PC-3 (cell line): ENCODE measurements at regions not wholly inside any gene's neighbourhood (a gene's known extent, or its start where the extent isn't known, plus 50 kb on each side); places are given as distances from the start of the nearest gene placed in this dataset.

ENCODE experiments used
- ATAC-seq: fragments of 200-7000 bp; cut with Tn5 transposase; 2 replicates; pipeline ENCODE4 v1.9.1; 2020; ENCODE audit warnings: mild to moderate bottlenecking, moderate library complexity
- BruUV-seq: library from RNA; stranded (reverse); fragments of 400-500 nt; replicated peaks from 2 replicates; lab custom pipeline; 2021; lab: Mats Ljungman, UMichigan
- CTCF ChIA-PET: fragments of 300-600 bp; sonication (Branson Sonifier 250); formaldehyde crosslinking; loops from one replicate; lab custom pipeline; 2022; ENCODE audit warnings: antibody characterized with exemption; lab: Charles Lee
- POLR2A ChIA-PET: fragments of 300-600 bp; sonication (Branson Sonifier 250); formaldehyde crosslinking; loops from one replicate; lab custom pipeline; 2022; ENCODE audit warnings: antibody characterized with exemption; ENCODE audit not compliant: unreplicated experiment; lab: Charles Lee
- DNase-seq: peaks from one replicate; pipeline ENCODE4 v3.0.0-alpha.2; 2015
- H2AFZ ChIP-seq: fragments of 300-600 bp; sonication (generic); 2 replicates; pipeline ENCODE4 v1.6.0; 2016; ENCODE audit warnings: antibody characterized with exemption, low read length
- H3F3A ChIP-seq: fragments of 300-600 bp; sonication (generic); one replicate; pipeline ENCODE4 v1.6.0; 2017; ENCODE audit warnings: antibody characterized with exemption, low read length, control low read depth, mild to moderate bottlenecking; ENCODE audit not compliant: unreplicated experiment
- H3K27ac ChIP-seq: fragments of 300-600 bp; sonication (generic); 2 replicates; pipeline ENCODE4 v1.5.1; 2016; ENCODE audit warnings: mild to moderate bottlenecking, low read length
- H3K27me3 ChIP-seq: fragments of 300-600 bp; sonication (generic); 2 replicates; pipeline ENCODE4 v1.6.1; 2016; ENCODE audit warnings: low read length, mixed read lengths
- H3K36me3 ChIP-seq: fragments of 300-600 bp; sonication (generic); 2 replicates; pipeline ENCODE4 v1.6.1; 2016; ENCODE audit warnings: low read depth, mixed run types, low read length, mixed read lengths
- H3K4me1 ChIP-seq: fragments of 300-600 bp; sonication (generic); 2 replicates; pipeline ENCODE4 v1.5.1; 2016; ENCODE audit warnings: low read length; ENCODE audit not compliant: insufficient read depth
- H3K4me2 ChIP-seq: fragments of 300-600 bp; sonication (generic); 2 replicates; pipeline ENCODE4 v1.6.0; 2016; ENCODE audit warnings: low read length
- H3K4me3 ChIP-seq: fragments of 300-600 bp; sonication (generic); 2 replicates; pipeline ENCODE4 v1.5.1; 2016; ENCODE audit warnings: mild to moderate bottlenecking, low read length, mixed read lengths
- H3K79me2 ChIP-seq: fragments of 300-600 bp; sonication (generic); 2 replicates; pipeline ENCODE4 v1.6.1; 2017; ENCODE audit warnings: low read length, mixed read lengths
- H3K9ac ChIP-seq: fragments of 300-600 bp; sonication (generic); 2 replicates; pipeline ENCODE4 v1.6.0; 2016; ENCODE audit warnings: mild to moderate bottlenecking, low read length
- H3K9me2 ChIP-seq: fragments of 300-600 bp; sonication (generic); replicated peaks from 2 replicates; pipeline ENCODE4 v1.6.1; 2016; ENCODE audit warnings: mixed run types, low read length, mixed read lengths
- H3K9me3 ChIP-seq: fragments of 300-600 bp; sonication (generic); 2 replicates; pipeline ENCODE4 v1.6.1; 2016; ENCODE audit warnings: low read length, mixed read lengths
- H4K20me1 ChIP-seq: fragments of 300-600 bp; sonication (generic); 2 replicates; pipeline ENCODE4 v1.6.1; 2016; ENCODE audit warnings: low read length, mixed read lengths
- CTCF ChIP-seq: fragments of 300-600 bp; sonication (generic); conservative IDR thresholded peaks from 2 replicates; pipeline ENCODE4 v1.5.1; 2017; ENCODE audit warnings: antibody characterized with exemption, low read depth, mild to moderate bottlenecking, low read length
- EZH2 ChIP-seq: fragments of 300-600 bp; sonication (generic); IDR thresholded peaks from one replicate; pipeline ENCODE4 v1.6.1; 2017; ENCODE audit warnings: antibody characterized with exemption, mild to moderate bottlenecking, low read length; ENCODE audit not compliant: unreplicated experiment
- EZH2phosphoT487 ChIP-seq: fragments of 300-600 bp; sonication (generic); IDR thresholded peaks from 2 replicates; pipeline ENCODE4 v1.6.1; 2018; ENCODE audit warnings: mild to moderate bottlenecking, antibody characterized with exemption, low read length, borderline replicate concordance
- intact Hi-C: fragments of 100-400 bp; cut with micrococcal nuclease; formaldehyde crosslinking; loops from 2 replicates; pipeline ENCODE4 v1.9.0; 2023

DNA sequence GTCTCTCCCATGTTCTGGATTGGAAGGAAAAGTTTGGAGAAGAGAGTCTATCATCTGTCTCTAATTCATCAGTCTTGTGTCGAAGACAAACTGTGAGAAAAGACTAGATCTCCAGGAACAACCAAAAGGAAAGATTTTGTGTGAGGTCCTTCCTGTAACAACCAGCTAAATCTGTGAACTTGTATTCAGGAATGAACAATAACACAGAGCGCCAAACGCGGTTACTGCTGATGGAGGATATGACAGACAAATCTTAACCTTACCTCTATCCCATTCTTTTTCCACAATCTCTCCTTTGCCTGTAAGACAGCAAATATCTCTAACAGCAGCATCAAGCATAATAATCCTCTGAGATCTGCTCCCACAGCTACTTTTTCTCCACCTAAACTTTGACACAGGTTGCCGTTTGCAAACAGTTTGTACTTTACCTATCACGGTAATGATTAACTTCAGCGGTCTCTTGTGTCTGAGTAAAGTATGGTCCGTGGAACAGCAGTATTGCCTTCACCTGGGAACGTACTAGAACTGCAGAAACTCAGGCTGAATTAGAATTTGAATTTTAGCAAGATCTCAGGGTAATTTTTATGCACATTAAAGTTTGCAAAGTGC lies 387.6 kb downstream of the ELAVL2 start:
- POLR2A ChIA-PET: no interaction called here
- Histone ChIP-seq H3K9me3 (no peaks in the 10 kb centered on the region), H3K4me1 (no peaks in the 10 kb centered on the region), H3K79me2 (no peaks in the 10 kb centered on the region), H3F3A (no peaks in the 10 kb centered on the region), H3K36me3 (no peaks in the 10 kb centered on the region), H3K4me3 (no peak overlapping the region), H3K9ac (no peak overlapping the region), H3K27me3 (no peaks in the 10 kb centered on the region), H4K20me1 (no peaks in the 10 kb centered on the region), H2AFZ (no peak overlapping the region), H3K27ac (no peak overlapping the region), H3K9me2 (no peaks in the 10 kb centered on the region), H3K4me2 (no peak overlapping the region)
- no peak for ATAC-seq
- no TSS peak for BruUV-seq
- intact Hi-C loops: no loop called here
- DNase-seq: no peak
- TF ChIP-seq EZH2: no peak
- CTCF ChIA-PET: no interaction called here

DNA sequence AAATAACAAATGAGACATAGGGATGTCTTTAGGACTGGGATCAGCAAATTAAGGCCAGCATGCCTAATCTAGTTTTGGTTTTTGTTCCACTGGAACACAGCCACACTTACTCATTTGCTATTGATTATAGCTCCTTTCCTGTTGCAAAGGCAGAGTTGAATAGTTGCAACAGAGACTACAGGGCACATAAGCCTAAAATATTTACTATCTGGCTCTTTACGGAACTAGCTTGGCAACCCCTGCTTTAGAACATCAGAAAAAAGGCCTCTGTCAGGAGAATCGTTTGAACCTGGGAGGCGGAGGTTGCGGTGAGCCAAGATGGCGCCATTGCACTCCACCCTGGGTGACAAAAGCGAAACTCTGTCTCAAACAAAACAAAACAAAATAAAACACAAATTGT lies 384.8 kb downstream of the ELAVL2 start:
- Histone ChIP-seq H3K9ac (no peak overlapping the region), H3K27ac (no peak overlapping the region), H3K27me3 (no peaks in the 10 kb centered on the region), H3K4me1 (no peaks in the 10 kb centered on the region), H2AFZ (no peak overlapping the region), H3K79me2 (no peaks in the 10 kb centered on the region), H3K36me3 (no peaks in the 10 kb centered on the region), H3F3A (no peaks in the 10 kb centered on the region), H3K4me2 (no peak overlapping the region), H3K4me3 (no peak overlapping the region), H3K9me2 (no peaks in the 10 kb centered on the region), H3K9me3 (no peaks in the 10 kb centered on the region), H4K20me1 (no peaks in the 10 kb centered on the region)
- DNase-seq (no peak), ATAC-seq (no peak)
- no peak for TF ChIP-seq EZH2
- no peak for TF ChIP-seq EZH2phosphoT487
- TF ChIP-seq CTCF: no peak
- POLR2A ChIA-PET: no interaction called here
- intact Hi-C loops: no loop called here
- BruUV-seq: no TSS peak
- CTCF ChIA-PET: no interaction called here

GRCh38 chr9:23444658-23445057 lies 381.4 kb downstream of the ELAVL2 start:
- Histone ChIP-seq H3K9me2 (no peaks in the 10 kb centered on the region), H3K9ac (no peak overlapping the region), H3K79me2 (no peaks in the 10 kb centered on the region), H3F3A (no peaks in the 10 kb centered on the region), H3K4me2 (no peak overlapping the region), H3K27ac (no peak overlapping the region), H2AFZ (no peak overlapping the region), H3K9me3 (no peaks in the 10 kb centered on the region), H4K20me1 (no peaks in the 10 kb centered on the region), H3K4me1 (no peaks in the 10 kb centered on the region), H3K4me3 (no peak overlapping the region), H3K36me3 (no peaks in the 10 kb centered on the region), H3K27me3 (no peaks in the 10 kb centered on the region)
- intact Hi-C loops: no loop called here
- CTCF ChIA-PET: no interaction called here
- ATAC-seq (peak; percentile 82), DNase-seq (no peak)
- POLR2A ChIA-PET: no interaction called here
- TF ChIP-seq EZH2: no peak
- no peak for TF ChIP-seq EZH2phosphoT487
- TF ChIP-seq CTCF: no peak
- BruUV-seq: no TSS peak
